ENCODE measurements at regions not wholly inside any gene's neighbourhood (a gene's known extent, or its start where the extent isn't known, plus 50 kb on each side); places are given as distances from the start of the nearest gene placed in this dataset.

GRCh38 chr16:63614429-63614828 lies 1507.4 kb downstream of the CDH11 start:
- no peaks in the 10 kb centered on the region for H3K36me3 ChIP-seq
- no peaks in the 10 kb centered on the region for H3K27me3 ChIP-seq (ENCODE audit: insufficient read depth, low read depth, severe bottlenecking)
- no peak for DNase-seq
- TF ChIP-seq CTCF (IDR thresholded peaks at IDR 0.05; ENCODE audit: low read depth, low read length): no peak
- H3K9me3 ChIP-seq (ENCODE audit: severe bottlenecking): no peaks in the 10 kb centered on the region
- no peak overlapping the region for H3K4me3 ChIP-seq (ENCODE audit: low read depth, low read length)
- H3K27ac ChIP-seq: no peak overlapping the region

- H3K36me3 ChIP-seq: no peaks in the 10 kb centered on the region
- TF ChIP-seq CTCF (IDR thresholded peaks at IDR 0.05; ENCODE audit: low read depth, low read length): no peak
- no peak overlapping the region for H3K27ac ChIP-seq
- no peak overlapping the region for H3K4me3 ChIP-seq (ENCODE audit: low read depth, low read length)
- H3K9me3 ChIP-seq (ENCODE audit: severe bottlenecking): no peaks in the 10 kb centered on the region
- H3K27me3 ChIP-seq (ENCODE audit: insufficient read depth, low read depth, severe bottlenecking): no peaks in the 10 kb centered on the region
- DNase-seq: no peak
These were observed 1508.2 kb downstream of the CDH11 start for GRCh38 chr16:63613701-63614100.

GRCh38 chr16:63612462-63613227 lies 1509.2 kb downstream of the CDH11 start:
- no peaks in the 10 kb centered on the region for H3K36me3 ChIP-seq
- TF ChIP-seq CTCF (IDR thresholded peaks at IDR 0.05; ENCODE audit: low read depth, low read length): no peak
- no peak for DNase-seq
- H3K27ac ChIP-seq: no peak overlapping the region
- H3K27me3 ChIP-seq (ENCODE audit: insufficient read depth, low read depth, severe bottlenecking): no peaks in the 10 kb centered on the region
- H3K9me3 ChIP-seq (ENCODE audit: severe bottlenecking): no peaks in the 10 kb centered on the region
- no peak overlapping the region for H3K4me3 ChIP-seq (ENCODE audit: low read depth, low read length)

GRCh38 chr16:63606778-63607177 lies 1515.1 kb downstream of the CDH11 start:
- H3K36me3 ChIP-seq: no peaks in the 10 kb centered on the region
- H3K9me3 ChIP-seq (ENCODE audit: severe bottlenecking): no peaks in the 10 kb centered on the region
- no peaks in the 10 kb centered on the region for H3K27me3 ChIP-seq (ENCODE audit: insufficient read depth, low read depth, severe bottlenecking)
- TF ChIP-seq CTCF (IDR thresholded peaks at IDR 0.05; ENCODE audit: low read depth, low read length): no peak
- H3K4me3 ChIP-seq (ENCODE audit: low read depth, low read length): no peak overlapping the region
- no peak for DNase-seq
- H3K27ac ChIP-seq: no peak overlapping the region

GRCh38 chr16:63602206-63602927 lies 1519.5 kb downstream of the CDH11 start:
- H3K27ac ChIP-seq: no peak overlapping the region
- no peaks in the 10 kb centered on the region for H3K36me3 ChIP-seq
- no peak overlapping the region for H3K4me3 ChIP-seq (ENCODE audit: low read depth, low read length)
- H3K9me3 ChIP-seq (ENCODE audit: severe bottlenecking): no peaks in the 10 kb centered on the region
- TF ChIP-seq CTCF (IDR thresholded peaks at IDR 0.05; ENCODE audit: low read depth, low read length): no peak
- no peak for DNase-seq
- no peaks in the 10 kb centered on the region for H3K27me3 ChIP-seq (ENCODE audit: insufficient read depth, low read depth, severe bottlenecking)
